Body of pancreas (tissue), 4 donors: ENCODE measurements at regions not wholly inside any gene's neighbourhood (a gene's known extent, or its start where the extent isn't known, plus 50 kb on each side); places are given as distances from the start of the nearest gene placed in this dataset.

ENCODE experiments used
- ATAC-seq: fragments of 150-250 bp; one replicate; pipeline ENCODE4 v1.9.1; 2016
- DNase-seq, 4 donors: peaks; one replicate each; pipeline ENCODE4 v3.0.0-alpha.2; 2019
- H3K27ac ChIP-seq, 4 donors: fragments of 200-600 bp; sonication (generic); 1 replicate in 3 of 4; 2 replicates in 1 of 4; pipeline versions ENCODE4 v1.5.1 to v1.6.1; 2016 to 2019; ENCODE audit warnings: mild to moderate bottlenecking in 1 of 4, mixed read lengths in 1 of 4, moderate library complexity in 1 of 4
- H3K27me3 ChIP-seq, 2 donors: fragments of 200-600 bp; sonication (generic); one replicate each; pipeline ENCODE4 v1.6.0; 2016; ENCODE audit warnings: mild to moderate bottlenecking in 1 of 2
- H3K36me3 ChIP-seq, 2 donors: fragments of 200-600 bp; sonication (generic); replicated peaks in 1 of 2; 2 replicates each; pipeline ENCODE4 v1.5.1; 2016; ENCODE audit warnings: low read depth in 2 of 2; ENCODE audit not compliant: insufficient read depth in 1 of 2
- H3K4me1 ChIP-seq: fragments of 200-600 bp; sonication (generic); one replicate; pipeline ENCODE4 v1.6.0; 2016
- H3K4me3 ChIP-seq, 2 donors: fragments of 200-600 bp; sonication (generic); 1 replicate in 1 of 2; 2 replicates in 1 of 2; pipeline ENCODE4 v1.5.1; 2016 to 2019
- H3K9me3 ChIP-seq, 3 donors: fragments of 200-600 bp; sonication (generic); 1 replicate in 2 of 3; 2 replicates in 1 of 3; pipeline ENCODE4 v1.5.1; 2016
- CTCF ChIP-seq, 7 experiments: fragments of 450-650 bp in 4 of 7; fragments of 200-600 bp in 3 of 7; sonication (generic) in 3 of 7; IDR thresholded peaks; one replicate each; pipeline ENCODE4 v1.5.1; 2016 to 2019; ENCODE audit warnings: antibody characterized with exemption in 7 of 7
- POLR2A ChIP-seq, 3 donors: fragments of 450-650 bp; IDR thresholded peaks; one replicate each; pipeline ENCODE4 v1.6.1; 2016; ENCODE audit warnings: antibody characterized with exemption in 3 of 3, mild to moderate bottlenecking in 2 of 3
- WGBS, 2 donors: methylation state at CpG; one replicate each; pipeline ENCODE4 v1.1.5; 2017; 5-methylcytosine and 5-hydroxymethylcytosine counted together
- intact Hi-C: fragments of 100-400 bp; cut with DNase I; formaldehyde crosslinking; loops from one replicate; pipeline ENCODE4 v1.15.1; 2023

GRCh38 chr1:101463195-101463594, 226.4 kb downstream of the S1PR1 start:
- Histone ChIP-seq H3K27ac (no peak overlapping the region), H3K4me1 (no peaks in the 10 kb centered on the region), H3K27me3 (no peaks in the 10 kb centered on the region), H3K36me3 (no peaks in the 10 kb centered on the region), H3K4me3 (no peak overlapping the region), H3K9me3 (peaks cover 0 to 4% (median 0%) of the 10 kb centered on the region in 3 donors)
- TF ChIP-seq CTCF (IDR thresholded peaks at IDR 0.05) = no peak
- TF ChIP-seq POLR2A (IDR thresholded peaks at IDR 0.05) = no peak
- ATAC-seq (no peak), DNase-seq (no peak)
- intact Hi-C loops = no loop called here
- 49 to 56% methylated on average over 1 of the region's 1 CpG for WGBS, 2 donors

GRCh38 chr1:101465941-101466340, 229.1 kb downstream of the S1PR1 start:
- 82 to 91% methylated on average over 2 of the region's 2 CpGs for WGBS, 2 donors
- no peak for DNase-seq
- no peaks in the 10 kb centered on the region for H3K36me3 ChIP-seq
- no peak for TF ChIP-seq POLR2A (IDR thresholded peaks at IDR 0.05)
- no peak for TF ChIP-seq CTCF (IDR thresholded peaks at IDR 0.05)
- H3K27me3 ChIP-seq = no peaks in the 10 kb centered on the region
- intact Hi-C loops = no loop called here
- H3K4me3 ChIP-seq = no peak overlapping the region
- H3K27ac ChIP-seq = no peak overlapping the region
- ATAC-seq = no peak
- no peaks in the 10 kb centered on the region for H3K4me1 ChIP-seq
- H3K9me3 ChIP-seq = peaks cover 0 to 4% (median 0%) of the 10 kb centered on the region in 3 donors

- no peaks in the 10 kb centered on the region for H3K36me3 ChIP-seq
- ATAC-seq (no peak), DNase-seq (no peak)
- intact Hi-C loops = no loop called here
- no peaks in the 10 kb centered on the region for H3K27me3 ChIP-seq
- H3K4me1 ChIP-seq = no peaks in the 10 kb centered on the region
- H3K9me3 ChIP-seq = peaks cover 0 to 2% (median 0%) of the 10 kb centered on the region in 3 donors
- WGBS, 2 donors = 0% methylated on average over 1 of the region's 1 CpG
- H3K27ac ChIP-seq = no peak overlapping the region
- TF ChIP-seq CTCF (IDR thresholded peaks at IDR 0.05) = no peak
- TF ChIP-seq POLR2A (IDR thresholded peaks at IDR 0.05) = no peak
- no peak overlapping the region for H3K4me3 ChIP-seq
Measured at GRCh38 chr1:101474039-101474665, 237.3 kb downstream of the S1PR1 start.

- H3K27ac ChIP-seq = no peak overlapping the region
- intact Hi-C loops = no loop called here
- 14 to 40% methylated on average over 1 of the region's 1 CpG for WGBS, 2 donors
- TF ChIP-seq CTCF (IDR thresholded peaks at IDR 0.05) (no peak), POLR2A (IDR thresholded peaks at IDR 0.05) (no peak)
- DNase-seq = no peak
- no peaks in the 10 kb centered on the region for H3K27me3 ChIP-seq
- H3K36me3 ChIP-seq = no peaks in the 10 kb centered on the region
- ATAC-seq = no peak
- peaks cover 0 to 2% (median 0%) of the 10 kb centered on the region in 3 donors for H3K9me3 ChIP-seq
- H3K4me3 ChIP-seq = no peak overlapping the region
- H3K4me1 ChIP-seq = no peaks in the 10 kb centered on the region
Measured at GRCh38 chr1:101476541-101476940, 239.7 kb downstream of the S1PR1 start.

- no peaks in the 10 kb centered on the region for H3K27me3 ChIP-seq
- H3K4me3 ChIP-seq = no peak overlapping the region
- intact Hi-C loops = no loop called here
- no peak for DNase-seq
- no peak overlapping the region for H3K27ac ChIP-seq
- H3K36me3 ChIP-seq = no peaks in the 10 kb centered on the region
- no peaks in the 10 kb centered on the region for H3K9me3 ChIP-seq
- no peaks in the 10 kb centered on the region for H3K4me1 ChIP-seq
- TF ChIP-seq CTCF (IDR thresholded peaks at IDR 0.05) (no peak), POLR2A (IDR thresholded peaks at IDR 0.05) (no peak)
- ATAC-seq = no peak
Measured at GRCh38 chr1:101479945-101480344, 243.1 kb downstream of the S1PR1 start.
